HCT116 (cell line): ENCODE measurements at regions not wholly inside any gene's neighbourhood (a gene's known extent, or its start where the extent isn't known, plus 50 kb on each side); places are given as distances from the start of the nearest gene placed in this dataset.

ENCODE experiments used
- ATAC-seq: fragments of 200-7000 bp; cut with Tn5 transposase; 2 replicates; pipeline ENCODE4 v1.9.1; 2020; ENCODE audit warnings: mild to moderate bottlenecking, moderate library complexity
- BruUV-seq: library from RNA; stranded (reverse); fragments of 400-500 nt; replicated peaks from 2 replicates; lab custom pipeline; 2021; lab: Mats Ljungman, UMichigan
- CTCF ChIA-PET: fragments of 300-600 bp; sonication (Branson Sonifier 250); formaldehyde crosslinking; loops from one replicate; lab custom pipeline; 2021; ENCODE audit warnings: antibody characterized with exemption; lab: Charles Lee
- POLR2A ChIA-PET: fragments of 300-600, 350-600 bp; sonication (Branson Sonifier 250); formaldehyde crosslinking; loops from one replicate; lab custom pipeline; 2021; ENCODE audit warnings: antibody characterized with exemption; lab: Charles Lee
- RAD21 ChIA-PET, 2 experiments: fragments of 300-600 bp; sonication (Branson Sonifier 250); formaldehyde crosslinking; loops; one replicate each; lab custom pipeline; 2023; ENCODE audit warnings: low total read pairs in 2 of 2; ENCODE audit not compliant: uncharacterized antibody in 2 of 2, unreplicated experiment in 2 of 2, low non-redundant PET in 1 of 2; lab: Charles Lee
- DNase-seq: peaks from one replicate; pipeline ENCODE4 v3.0.0-alpha.2; 2010; ENCODE audit warnings: low read depth, low spot score
- H2AFZ ChIP-seq: fragments of 200-600 bp; shearing (Covaris generic), sonication (generic); 2 replicates; pipeline ENCODE4 v1.6.1; 2017; ENCODE audit warnings: low read depth, mixed run types, mixed read lengths, antibody characterized with exemption, low read length; ENCODE audit not compliant: poor library complexity, severe bottlenecking
- H3K27ac ChIP-seq: 2 replicates; pipeline ENCODE4 v1.5.1; 2012; ENCODE audit warnings: low read depth, low read length
- H3K27me3 ChIP-seq: fragments of 200-600 bp; sonication (generic); 2 replicates; pipeline ENCODE4 v1.6.1; 2016; ENCODE audit warnings: mixed run types, low read length, mixed read lengths; ENCODE audit not compliant: insufficient read depth
- H3K36me3 ChIP-seq, 2 experiments: fragments of 200-500 bp in 1 of 2; fragments of 200-600 bp in 1 of 2; sonication (Bioruptor generic) in 1 of 2; sonication (generic) in 1 of 2; 2 replicates each; pipeline versions ENCODE4 v1.5.1 to v1.6.1; 2014 to 2016; ENCODE audit warnings: low read length in 2 of 2, inconsistent platforms in 1 of 2, mixed read lengths in 1 of 2, mixed run types in 1 of 2; ENCODE audit not compliant: insufficient read depth in 2 of 2, control insufficient read depth in 1 of 2
- H3K4me1 ChIP-seq, 2 experiments: fragments of 200-600 bp in 1 of 2; sonication (generic) in 1 of 2; 2 replicates each; pipeline versions ENCODE4 v1.5.1 to v1.6.1; 2012 to 2017; ENCODE audit warnings: low read length in 2 of 2, inconsistent platforms in 1 of 2, mild to moderate bottlenecking in 1 of 2, mixed read lengths in 1 of 2, mixed run types in 1 of 2, moderate library complexity in 1 of 2; ENCODE audit not compliant: insufficient read depth in 2 of 2, control insufficient read depth in 1 of 2
- H3K4me2 ChIP-seq: fragments of 200-600 bp; sonication (generic); 2 replicates; pipeline ENCODE4 v1.6.1; 2017; ENCODE audit warnings: mixed run types, low read length, mixed read lengths
- H3K4me3 ChIP-seq, 2 experiments: fragments of 200-600 bp in 1 of 2; sonication (generic) in 1 of 2; replicated peaks in 1 of 2; 2 replicates each; pipeline ENCODE4 v1.5.1; 2011 to 2016; ENCODE audit warnings: low read length in 2 of 2, control low read depth in 1 of 2, low read depth in 1 of 2, mild to moderate bottlenecking in 1 of 2, mixed read lengths in 1 of 2, mixed run types in 1 of 2
- H3K79me2 ChIP-seq: fragments of 200-600 bp; sonication (generic); 2 replicates; pipeline ENCODE4 v1.6.1; 2017; ENCODE audit warnings: mild to moderate bottlenecking, mixed run types, low read length, moderate library complexity, mixed read lengths; ENCODE audit not compliant: insufficient read depth
- H3K9ac ChIP-seq: fragments of 200-600 bp; sonication (generic); 2 replicates; pipeline ENCODE4 v1.6.1; 2016; ENCODE audit warnings: low read length, mixed read lengths
- H3K9me2 ChIP-seq: fragments of 200-600 bp; sonication (generic), shearing (Covaris generic); 2 replicates; pipeline ENCODE4 v1.6.1; 2017; ENCODE audit warnings: mixed run types, mild to moderate bottlenecking, moderate library complexity; ENCODE audit not compliant: insufficient read depth
- H3K9me3 ChIP-seq, 2 experiments: fragments of 200-500 bp in 1 of 2; fragments of 200-600 bp in 1 of 2; sonication (Bioruptor generic) in 1 of 2; sonication (generic) in 1 of 2; 2 replicates each; pipeline ENCODE4 v1.6.1; 2014 to 2017; ENCODE audit warnings: low read length in 2 of 2, mixed read lengths in 2 of 2, inconsistent platforms in 1 of 2, low read depth in 1 of 2, mild to moderate bottlenecking in 1 of 2, mixed run types in 1 of 2, moderate library complexity in 1 of 2; ENCODE audit not compliant: control insufficient read depth in 1 of 2, insufficient read depth in 1 of 2
- H4K20me1 ChIP-seq: fragments of 200-600 bp; sonication (generic), shearing (Covaris generic); 2 replicates; pipeline ENCODE4 v1.6.1; 2017; ENCODE audit warnings: mixed run types, mild to moderate bottlenecking, moderate library complexity; ENCODE audit not compliant: insufficient read depth
- ATF3 ChIP-seq: IDR thresholded peaks from 2 replicates; pipeline ENCODE4 v1.6.1; 2012
- CBX3 ChIP-seq: IDR thresholded peaks from 2 replicates; pipeline ENCODE4 v1.6.1; 2012; ENCODE audit warnings: low read depth
- CEBPB ChIP-seq: IDR thresholded peaks from 2 replicates; pipeline ENCODE4 v1.6.1; 2012; ENCODE audit warnings: low read depth
- EGR1 ChIP-seq: IDR thresholded peaks from 2 replicates; pipeline ENCODE4 v1.6.1; 2012; ENCODE audit warnings: low read depth
- EZH2 ChIP-seq: fragments of 200-600 bp; sonication (generic); IDR thresholded peaks from 2 replicates; pipeline ENCODE4 v1.6.1; 2017; ENCODE audit warnings: antibody characterized with exemption, mixed run types
- EZH2phosphoT487 ChIP-seq: fragments of 200-600 bp; IDR thresholded peaks from 2 replicates; pipeline ENCODE4 v1.6.1; 2018; ENCODE audit warnings: antibody characterized with exemption, borderline replicate concordance
- FOSL1 ChIP-seq: IDR thresholded peaks from 2 replicates; pipeline ENCODE4 v1.6.1; 2012; ENCODE audit warnings: low read depth
- POLR2A ChIP-seq: IDR thresholded peaks from 2 replicates; pipeline ENCODE4 v1.7.0; 2011; ENCODE audit warnings: borderline replicate concordance; ENCODE audit not compliant: insufficient read depth, insufficient read length; ENCODE audit errors: extremely low read depth
- POLR2AphosphoS5 ChIP-seq: IDR thresholded peaks from 2 replicates; pipeline ENCODE4 v1.6.1; 2011; ENCODE audit warnings: mild to moderate bottlenecking, low read depth, low read length, moderate library complexity
- RAD21 ChIP-seq: IDR thresholded peaks from 2 replicates; pipeline ENCODE4 v1.6.1; 2012; ENCODE audit warnings: low read depth, mild to moderate bottlenecking
- REST ChIP-seq: IDR thresholded peaks from 2 replicates; pipeline ENCODE4 v1.6.1; 2012; ENCODE audit warnings: low read depth
- SIN3A ChIP-seq: IDR thresholded peaks from 2 replicates; pipeline ENCODE4 v1.6.1; 2012; ENCODE audit warnings: low read depth
- SP1 ChIP-seq: IDR thresholded peaks from 2 replicates; pipeline ENCODE4 v1.6.1; 2012; ENCODE audit warnings: low read depth
- SRF ChIP-seq: IDR thresholded peaks from 2 replicates; pipeline ENCODE4 v1.6.1; 2012; ENCODE audit warnings: low read depth
- YY1 ChIP-seq: IDR thresholded peaks from 2 replicates; pipeline ENCODE4 v1.6.1; 2011; ENCODE audit warnings: low read length, low read depth, moderate library complexity, mild to moderate bottlenecking; ENCODE audit not compliant: insufficient replicate concordance; ENCODE audit errors: extremely low read depth
- ZFX ChIP-seq: fragments of 450-650 bp; IDR thresholded peaks from 2 replicates; pipeline ENCODE4 v1.6.1; 2017
- intact Hi-C: fragments of 100-400 bp; cut with micrococcal nuclease; formaldehyde crosslinking; loops from 2 replicates; pipeline ENCODE4 v1.10.0; 2022
- TF ChIP-seq, protein P1 (sequence below), 3 experiments: fragments of 200-600 bp in 1 of 3; sonication (generic) in 1 of 3; IDR thresholded peaks in 2 of 3; conservative IDR thresholded peaks in 1 of 3; 2 replicates each; pipeline ENCODE4 v1.5.1; 2012 to 2017; ENCODE audit warnings: low read depth in 2 of 3, low read length in 2 of 3, antibody characterized with exemption in 1 of 3, borderline replicate concordance in 1 of 3, control low read depth in 1 of 3, mild to moderate bottlenecking in 1 of 3, mixed read lengths in 1 of 3, mixed run types in 1 of 3, moderate library complexity in 1 of 3; ENCODE audit not compliant: insufficient read depth in 1 of 3
- TF ChIP-seq, protein P2 (sequence below): IDR thresholded peaks from 2 replicates; pipeline ENCODE4 v1.6.1; 2012

DNA sequence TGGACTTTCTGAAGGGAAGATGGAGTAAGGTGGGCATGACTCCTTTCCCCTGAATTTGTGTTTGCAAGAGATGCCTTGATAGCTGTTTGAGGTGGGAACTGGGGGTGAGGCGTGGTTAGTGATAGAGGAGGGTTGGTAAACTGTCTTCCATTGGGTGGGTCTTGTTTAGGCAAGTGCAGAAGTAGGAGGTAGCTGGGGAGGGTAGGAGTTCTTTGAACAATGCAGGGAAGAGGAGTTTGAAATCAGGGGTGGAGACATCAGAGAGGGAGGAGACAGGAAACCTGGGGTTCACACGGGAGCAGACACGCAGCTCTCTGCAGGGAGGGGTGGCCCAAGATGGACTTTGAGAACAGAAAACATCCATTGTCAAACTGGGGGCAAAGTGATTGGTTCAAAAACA is 267.1 kb downstream of the TSN start (continued):
- TF ChIP-seq, protein P1, sequence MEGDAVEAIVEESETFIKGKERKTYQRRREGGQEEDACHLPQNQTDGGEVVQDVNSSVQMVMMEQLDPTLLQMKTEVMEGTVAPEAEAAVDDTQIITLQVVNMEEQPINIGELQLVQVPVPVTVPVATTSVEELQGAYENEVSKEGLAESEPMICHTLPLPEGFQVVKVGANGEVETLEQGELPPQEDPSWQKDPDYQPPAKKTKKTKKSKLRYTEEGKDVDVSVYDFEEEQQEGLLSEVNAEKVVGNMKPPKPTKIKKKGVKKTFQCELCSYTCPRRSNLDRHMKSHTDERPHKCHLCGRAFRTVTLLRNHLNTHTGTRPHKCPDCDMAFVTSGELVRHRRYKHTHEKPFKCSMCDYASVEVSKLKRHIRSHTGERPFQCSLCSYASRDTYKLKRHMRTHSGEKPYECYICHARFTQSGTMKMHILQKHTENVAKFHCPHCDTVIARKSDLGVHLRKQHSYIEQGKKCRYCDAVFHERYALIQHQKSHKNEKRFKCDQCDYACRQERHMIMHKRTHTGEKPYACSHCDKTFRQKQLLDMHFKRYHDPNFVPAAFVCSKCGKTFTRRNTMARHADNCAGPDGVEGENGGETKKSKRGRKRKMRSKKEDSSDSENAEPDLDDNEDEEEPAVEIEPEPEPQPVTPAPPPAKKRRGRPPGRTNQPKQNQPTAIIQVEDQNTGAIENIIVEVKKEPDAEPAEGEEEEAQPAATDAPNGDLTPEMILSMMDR (IDR thresholded peaks at IDR 0.05 in 2 of 3, conservative IDR thresholded peaks at IDR 0.05 in 1 of 3; ENCODE audit: borderline replicate concordance in 1 of 3, insufficient read depth in 1 of 3, low read depth in 2 of 3, low read length in 2 of 3), result no peak
- TF ChIP-seq RAD21 (no peak), ZFX (no peak), EGR1 (no peak), CEBPB (no peak), FOSL1 (no peak)
- TF ChIP-seq, protein P2, sequence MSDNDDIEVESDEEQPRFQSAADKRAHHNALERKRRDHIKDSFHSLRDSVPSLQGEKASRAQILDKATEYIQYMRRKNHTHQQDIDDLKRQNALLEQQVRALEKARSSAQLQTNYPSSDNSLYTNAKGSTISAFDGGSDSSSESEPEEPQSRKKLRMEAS, result no peak

GRCh38 chr2:122023059-122023864 is 267.8 kb downstream of the TSN start:
- ChIA-PET RAD21 (no interaction called here), POLR2A (no interaction called here), CTCF (no interaction called here)
- Histone ChIP-seq H4K20me1 (no peaks in the 10 kb centered on the region), H3K9ac (no peak overlapping the region), H3K36me3 (no peaks in the 10 kb centered on the region), H2AFZ (no peak overlapping the region), H3K27ac (no peak overlapping the region), H3K4me2 (no peak overlapping the region), H3K4me3 (no peak overlapping the region), H3K79me2 (no peaks in the 10 kb centered on the region), H3K9me3 (no peaks in the 10 kb centered on the region), H3K4me1 (no peaks in the 10 kb centered on the region), H3K9me2 (no peaks in the 10 kb centered on the region), H3K27me3 (peaks cover 15% of the 10 kb centered on the region)
- DNase-seq, result no peak
- intact Hi-C loops, result no loop called here
- no peak for ATAC-seq
- no TSS peak for BruUV-seq
- no peak for TF ChIP-seq YY1
- no peak for TF ChIP-seq RAD21
- TF ChIP-seq ATF3, result no peak
- TF ChIP-seq SIN3A, result no peak
- TF ChIP-seq, protein P2, result no peak
- no peak for TF ChIP-seq REST
- no peak for TF ChIP-seq SRF
- no peak for TF ChIP-seq EZH2phosphoT487
- TF ChIP-seq EGR1, result no peak
- TF ChIP-seq EZH2, result no peak
- no peak for TF ChIP-seq FOSL1
- TF ChIP-seq ZFX, result no peak
- no peak for TF ChIP-seq CEBPB
- no peak for TF ChIP-seq POLR2AphosphoS5
- no peak for TF ChIP-seq SP1
- TF ChIP-seq CBX3, result no peak
- TF ChIP-seq POLR2A, result no peak
